ENCODE measurements at regions not wholly inside any gene's neighbourhood (a gene's known extent, or its start where the extent isn't known, plus 50 kb on each side); places are given as distances from the start of the nearest gene placed in this dataset.

GRCh38 chr1:188466539-188466938 is 1637.8 kb downstream of the PLA2G4A start:
- H3K9me3 Mint-ChIP-seq (ENCODE audit: low read depth), result no peaks in the 10 kb centered on the region
- H3K36me3 Mint-ChIP-seq (ENCODE audit: insufficient read depth), result no peaks in the 10 kb centered on the region
- no peaks in the 10 kb centered on the region for H3K27me3 Mint-ChIP-seq
- no peak overlapping the region for H3K27ac Mint-ChIP-seq
- no peak overlapping the region for H3K4me3 Mint-ChIP-seq (ENCODE audit: low read depth)
- DNase-seq (ENCODE audit: low spot score, unreplicated experiment), result no peak
- no peaks in the 10 kb centered on the region for H3K4me1 Mint-ChIP-seq (ENCODE audit: low read depth)
- no peak for TF ChIP-seq CTCF (IDR thresholded peaks at IDR 0.05; ENCODE audit: unreplicated experiment)

DNA sequence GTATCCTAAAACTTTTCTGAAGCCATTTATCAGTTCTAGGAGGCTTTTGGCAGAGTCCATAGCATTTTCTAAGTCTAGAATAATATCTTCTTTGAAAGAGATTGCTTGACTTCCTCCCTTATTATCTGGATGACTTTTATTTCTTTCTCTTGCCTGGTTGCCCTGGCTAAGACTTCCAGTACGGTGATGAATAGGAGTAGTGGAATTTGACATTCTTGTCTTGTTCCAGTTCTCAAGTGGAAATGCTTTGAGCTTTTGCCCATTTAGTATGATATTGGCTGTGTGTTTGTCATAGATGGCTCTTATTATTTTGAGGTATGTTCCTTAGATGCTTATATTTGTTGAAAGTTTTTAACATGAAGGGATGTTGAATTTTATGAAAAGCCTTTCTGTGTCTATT is 1647.9 kb downstream of the PLA2G4A start:
- no peaks in the 10 kb centered on the region for H3K4me1 Mint-ChIP-seq (ENCODE audit: low read depth)
- DNase-seq (ENCODE audit: low spot score, unreplicated experiment), result no peak
- no peak overlapping the region for H3K27ac Mint-ChIP-seq
- no peaks in the 10 kb centered on the region for H3K9me3 Mint-ChIP-seq (ENCODE audit: low read depth)
- H3K27me3 Mint-ChIP-seq, result no peaks in the 10 kb centered on the region
- TF ChIP-seq CTCF (IDR thresholded peaks at IDR 0.05; ENCODE audit: unreplicated experiment), result no peak
- no peak overlapping the region for H3K4me3 Mint-ChIP-seq (ENCODE audit: low read depth)
- H3K36me3 Mint-ChIP-seq (ENCODE audit: insufficient read depth), result no peaks in the 10 kb centered on the region

DNA sequence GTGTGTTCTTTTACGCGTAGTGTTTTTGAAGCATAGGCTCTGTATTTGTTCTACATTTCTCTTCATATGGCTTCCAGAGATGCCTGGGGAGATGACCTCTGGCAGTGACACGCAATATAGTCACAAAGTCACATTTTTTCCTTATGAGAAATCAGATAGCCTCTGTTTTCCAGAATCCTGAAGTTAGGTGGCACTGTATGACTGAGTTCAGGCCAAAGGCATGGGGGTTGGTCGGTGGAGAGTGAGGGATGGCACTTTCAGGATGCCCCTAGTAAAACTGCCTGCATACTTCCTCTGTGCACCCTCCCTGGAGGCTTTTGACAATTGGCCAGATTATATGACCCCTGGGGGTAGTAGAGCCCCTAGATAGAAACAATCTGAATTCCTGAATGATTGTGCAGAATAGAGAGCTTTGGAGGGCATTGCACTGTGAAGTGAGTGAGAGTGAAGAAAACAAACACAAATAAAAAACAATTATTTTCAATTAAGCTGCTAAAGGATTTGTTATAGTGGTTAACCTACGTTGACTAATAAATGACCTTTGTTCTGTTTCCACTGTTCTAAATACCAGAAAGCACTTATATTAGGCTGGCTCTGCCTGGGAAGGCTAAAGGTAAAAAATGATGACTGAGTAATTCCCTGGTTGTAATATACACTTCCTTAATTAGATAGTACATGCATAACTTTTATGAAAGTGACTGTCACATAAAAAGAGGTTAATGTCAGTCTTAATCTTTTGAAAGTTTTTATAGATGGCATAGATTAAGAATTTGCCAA is 1660.8 kb downstream of the PLA2G4A start:
- no peaks in the 10 kb centered on the region for H3K9me3 Mint-ChIP-seq (ENCODE audit: low read depth)
- no peaks in the 10 kb centered on the region for H3K4me1 Mint-ChIP-seq (ENCODE audit: low read depth)
- no peaks in the 10 kb centered on the region for H3K36me3 Mint-ChIP-seq (ENCODE audit: insufficient read depth)
- H3K4me3 Mint-ChIP-seq (ENCODE audit: low read depth), result no peak overlapping the region
- no peak for DNase-seq (ENCODE audit: low spot score, unreplicated experiment)
- H3K27me3 Mint-ChIP-seq, result no peaks in the 10 kb centered on the region
- H3K27ac Mint-ChIP-seq, result no peak overlapping the region
- no peak for TF ChIP-seq CTCF (IDR thresholded peaks at IDR 0.05; ENCODE audit: unreplicated experiment)

GRCh38 chr1:188496506-188496905 is 1667.8 kb downstream of the PLA2G4A start:
- no peak overlapping the region for H3K27ac Mint-ChIP-seq
- no peak for DNase-seq (ENCODE audit: low spot score, unreplicated experiment)
- no peaks in the 10 kb centered on the region for H3K9me3 Mint-ChIP-seq (ENCODE audit: low read depth)
- H3K4me3 Mint-ChIP-seq (ENCODE audit: low read depth), result no peak overlapping the region
- H3K27me3 Mint-ChIP-seq, result no peaks in the 10 kb centered on the region
- no peak for TF ChIP-seq CTCF (IDR thresholded peaks at IDR 0.05; ENCODE audit: unreplicated experiment)
- H3K4me1 Mint-ChIP-seq (ENCODE audit: low read depth), result no peaks in the 10 kb centered on the region
- no peaks in the 10 kb centered on the region for H3K36me3 Mint-ChIP-seq (ENCODE audit: insufficient read depth)

DNA sequence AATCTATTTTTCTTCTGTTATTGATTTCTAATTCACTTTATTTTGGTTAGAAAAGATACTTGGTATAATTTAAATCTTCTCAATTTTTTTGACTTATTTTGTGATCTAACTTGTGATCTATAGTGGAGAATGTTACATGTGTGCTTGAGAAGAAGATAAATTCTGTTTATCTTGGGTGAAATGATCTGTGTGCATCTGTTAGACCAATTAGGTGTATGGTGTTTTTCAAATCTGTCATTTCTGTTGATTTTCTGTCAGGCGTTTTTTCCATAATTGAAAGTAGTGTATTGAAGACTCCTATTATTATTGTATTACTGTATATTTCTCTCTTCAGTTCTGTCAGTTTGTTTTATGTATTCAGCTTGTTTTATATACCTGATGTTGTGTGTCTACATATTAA is 1668.3 kb downstream of the PLA2G4A start:
- H3K9me3 Mint-ChIP-seq (ENCODE audit: low read depth), result no peaks in the 10 kb centered on the region
- no peak for DNase-seq (ENCODE audit: low spot score, unreplicated experiment)
- H3K27me3 Mint-ChIP-seq, result no peaks in the 10 kb centered on the region

More for the DNA sequence above, 1668.3 kb downstream of the PLA2G4A start:
- Mint-ChIP-seq H3K27ac (no peak overlapping the region), H3K4me1 (ENCODE audit: low read depth) (no peaks in the 10 kb centered on the region), H3K4me3 (ENCODE audit: low read depth) (no peak overlapping the region), H3K36me3 (ENCODE audit: insufficient read depth) (no peaks in the 10 kb centered on the region)
- no peak for TF ChIP-seq CTCF (IDR thresholded peaks at IDR 0.05; ENCODE audit: unreplicated experiment)

Data from progenitor cell of endocrine pancreas (in vitro differentiated cells).